Suprapubic skin (tissue), 4 donors: ENCODE measurements at regions not wholly inside any gene's neighbourhood (a gene's known extent, or its start where the extent isn't known, plus 50 kb on each side); places are given as distances from the start of the nearest gene placed in this dataset.

Experiments
- CTCF ChIP-seq, 2 donors: fragments of 200-600 bp in 1 of 2; fragments of 450-650 bp in 1 of 2; sonication (generic) in 1 of 2; IDR thresholded peaks; one replicate each; pipeline ENCODE4 v1.5.1; 2016 to 2019; ENCODE audit warnings: antibody characterized with exemption in 2 of 2, mild to moderate bottlenecking in 1 of 2, moderate library complexity in 1 of 2
- POLR2A ChIP-seq, 2 donors: fragments of 450-650 bp; IDR thresholded peaks; one replicate each; pipeline ENCODE4 v1.6.1; 2017; ENCODE audit warnings: antibody characterized with exemption in 2 of 2, mild to moderate bottlenecking in 2 of 2, moderate library complexity in 2 of 2
- POLR2AphosphoS5 ChIP-seq, 3 donors: sonication (generic); formaldehyde crosslinking; IDR thresholded peaks; one replicate each; pipeline ENCODE4 v1.6.1; 2017; ENCODE audit warnings: antibody characterized with exemption in 3 of 3

GRCh38 chr11:91174734-91175133 lies 951.9 kb upstream of the CHORDC1 start:
- TF ChIP-seq CTCF (IDR thresholded peaks at IDR 0.05) = no peak
- TF ChIP-seq POLR2AphosphoS5 (IDR thresholded peaks at IDR 0.05) = no peak
- TF ChIP-seq POLR2A (IDR thresholded peaks at IDR 0.05) = no peak
